ENCODE measurements at regions not wholly inside any gene's neighbourhood (a gene's known extent, or its start where the extent isn't known, plus 50 kb on each side); places are given as distances from the start of the nearest gene placed in this dataset.
"Not testable (repeated sequence)": the region's sequence is repeated elsewhere in the genome, so short reads cannot be mapped to it uniquely, and the experiment has no call there.

DNA sequence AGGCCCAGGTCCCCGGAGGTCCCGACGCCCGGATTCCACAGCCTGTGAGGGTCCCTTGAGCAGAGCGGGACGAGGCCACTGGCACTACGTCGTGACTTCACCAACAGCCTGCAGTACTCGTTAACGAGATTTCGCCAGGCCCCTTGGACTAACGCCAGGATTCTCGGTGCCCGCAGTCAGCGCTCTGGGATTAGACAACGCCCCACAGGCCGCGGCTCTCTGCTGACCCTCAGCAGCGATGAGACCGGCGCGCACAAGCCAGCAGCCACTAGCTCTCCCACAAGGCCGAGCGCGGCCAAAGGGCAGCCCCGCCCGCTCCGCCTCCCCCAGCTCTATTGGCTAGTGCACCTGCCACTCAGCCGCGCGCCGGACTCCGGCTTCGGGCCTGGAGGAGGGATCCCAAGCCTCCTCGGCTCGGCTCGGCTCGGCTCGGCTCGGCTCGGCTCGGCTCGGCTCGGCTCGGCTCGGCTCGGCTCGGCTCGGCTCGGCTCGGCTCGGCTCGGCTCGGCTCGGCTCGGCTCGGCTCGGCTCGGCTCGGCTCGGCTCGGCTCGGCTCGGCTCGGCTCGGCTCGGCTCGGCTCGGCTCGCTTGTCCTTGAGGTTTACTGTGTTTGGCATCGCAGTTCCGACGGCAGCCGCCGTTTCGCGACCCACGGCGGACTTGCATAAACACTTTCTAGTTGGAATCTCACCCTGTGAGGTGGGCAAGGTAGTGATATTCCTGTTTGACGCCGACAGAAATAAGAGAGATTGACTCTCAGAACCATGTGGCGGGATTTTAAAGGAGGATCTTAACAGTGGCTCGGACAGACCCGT is 231.7 kb upstream of the SERP2 start:
- TF ChIP-seq, protein P1, sequence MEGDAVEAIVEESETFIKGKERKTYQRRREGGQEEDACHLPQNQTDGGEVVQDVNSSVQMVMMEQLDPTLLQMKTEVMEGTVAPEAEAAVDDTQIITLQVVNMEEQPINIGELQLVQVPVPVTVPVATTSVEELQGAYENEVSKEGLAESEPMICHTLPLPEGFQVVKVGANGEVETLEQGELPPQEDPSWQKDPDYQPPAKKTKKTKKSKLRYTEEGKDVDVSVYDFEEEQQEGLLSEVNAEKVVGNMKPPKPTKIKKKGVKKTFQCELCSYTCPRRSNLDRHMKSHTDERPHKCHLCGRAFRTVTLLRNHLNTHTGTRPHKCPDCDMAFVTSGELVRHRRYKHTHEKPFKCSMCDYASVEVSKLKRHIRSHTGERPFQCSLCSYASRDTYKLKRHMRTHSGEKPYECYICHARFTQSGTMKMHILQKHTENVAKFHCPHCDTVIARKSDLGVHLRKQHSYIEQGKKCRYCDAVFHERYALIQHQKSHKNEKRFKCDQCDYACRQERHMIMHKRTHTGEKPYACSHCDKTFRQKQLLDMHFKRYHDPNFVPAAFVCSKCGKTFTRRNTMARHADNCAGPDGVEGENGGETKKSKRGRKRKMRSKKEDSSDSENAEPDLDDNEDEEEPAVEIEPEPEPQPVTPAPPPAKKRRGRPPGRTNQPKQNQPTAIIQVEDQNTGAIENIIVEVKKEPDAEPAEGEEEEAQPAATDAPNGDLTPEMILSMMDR (conservative IDR thresholded peaks at IDR 0.05), result no peak
- H3K27ac ChIP-seq, result peak overlapping the region; percentile 92

DNA sequence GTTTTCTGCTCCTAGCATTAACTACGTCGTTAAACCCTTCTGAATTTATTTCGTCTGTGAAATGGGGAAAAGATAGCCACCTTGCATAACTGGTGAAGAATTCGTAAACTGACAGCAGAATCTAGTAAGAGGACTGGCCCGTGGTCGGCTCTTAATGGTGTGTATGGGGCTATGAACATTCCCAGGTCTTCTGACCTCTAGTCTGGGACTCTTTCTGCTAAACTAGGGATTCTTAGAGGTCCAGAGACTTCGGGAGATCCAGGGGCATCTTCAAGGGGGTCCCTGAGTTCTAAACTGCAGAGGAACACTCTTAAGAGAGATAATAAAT is 231.1 kb upstream of the SERP2 start:
- peak overlapping the region; percentile 92 for H3K27ac ChIP-seq

DNA sequence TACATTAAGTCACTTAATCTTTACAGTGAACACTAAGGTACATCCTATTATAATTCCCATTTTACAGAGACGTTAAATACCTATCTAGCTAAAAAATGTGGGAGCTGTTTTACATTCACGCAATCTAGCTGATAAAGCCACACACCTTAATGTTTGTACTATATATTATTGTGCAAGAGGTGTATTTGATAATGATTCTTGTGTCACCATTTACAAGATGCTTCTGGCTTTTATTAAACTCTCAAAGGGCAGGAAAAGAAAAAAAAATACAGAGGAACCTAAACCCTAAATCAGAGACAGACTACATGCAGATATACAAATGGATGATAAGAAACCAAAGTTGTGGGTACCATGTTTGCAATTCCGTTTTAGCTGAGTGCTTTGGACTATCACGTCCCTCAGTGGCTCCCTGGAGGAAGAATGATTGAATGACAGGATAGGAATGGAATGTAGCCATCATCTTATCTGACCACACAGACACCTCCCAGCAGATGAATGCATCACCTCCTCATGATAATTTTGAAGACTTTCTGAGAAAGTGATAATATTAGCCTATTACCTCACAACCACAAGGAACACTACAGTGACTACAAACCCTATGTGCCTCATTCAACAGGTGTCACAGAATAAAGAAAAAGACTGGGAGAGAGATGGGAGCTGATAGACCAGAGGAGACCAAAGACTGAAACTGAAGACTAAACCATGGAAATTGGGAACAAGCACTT is 230.5 kb upstream of the SERP2 start:
- H3K27ac ChIP-seq, result peak overlapping the region; percentile 92; the same call in 1 of the 2 replicates

More for the DNA sequence above, 231.1 kb upstream of the SERP2 start:
- TF ChIP-seq, protein P1 (conservative IDR thresholded peaks at IDR 0.05), result no peak

DNA sequence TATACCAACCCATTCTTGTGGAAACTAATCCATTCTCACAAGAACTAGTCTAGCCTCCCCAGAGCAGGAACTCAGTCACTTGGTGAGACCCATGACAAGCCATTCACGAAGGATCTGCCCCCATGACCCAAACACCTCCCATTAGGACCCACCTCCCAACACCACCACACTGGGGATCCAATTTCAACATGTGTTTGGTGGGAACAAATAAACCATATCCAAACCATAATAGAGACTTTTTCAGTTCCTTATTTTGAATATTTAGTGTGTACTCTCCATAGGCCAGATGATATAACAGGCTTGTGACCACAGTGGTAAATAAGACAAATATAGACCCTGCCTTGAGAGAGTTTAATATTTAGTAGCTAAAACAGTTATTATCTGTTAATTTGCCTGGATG is 227.5 kb upstream of the SERP2 start:
- H3K27ac ChIP-seq, result no peak overlapping the region
- TF ChIP-seq, protein P1 (conservative IDR thresholded peaks at IDR 0.05), result no peak

More for the DNA sequence above, 230.5 kb upstream of the SERP2 start:
- TF ChIP-seq, protein P1 (conservative IDR thresholded peaks at IDR 0.05), result no peak

DNA sequence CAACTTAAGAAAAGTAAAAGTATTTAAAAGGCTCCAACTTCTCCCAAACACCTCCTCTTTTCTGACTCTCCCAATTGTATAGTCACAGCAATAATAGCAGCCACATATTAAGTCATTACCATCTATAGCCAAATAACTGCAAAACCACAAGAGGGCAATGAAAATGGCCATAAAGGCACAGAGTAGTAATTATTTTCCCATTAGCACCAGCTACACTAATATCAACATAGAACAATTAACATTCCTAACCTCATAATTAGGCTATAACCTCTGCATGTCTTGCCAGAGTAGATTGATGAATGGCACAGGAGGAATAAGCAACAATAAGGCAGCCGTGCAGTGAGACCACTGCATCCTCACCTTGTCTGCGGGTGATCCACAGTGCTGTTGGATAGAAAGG is 226.4 kb upstream of the SERP2 start:
- TF ChIP-seq, protein P1 (conservative IDR thresholded peaks at IDR 0.05), result no peak
- H3K27ac ChIP-seq, result no peak overlapping the region

DNA sequence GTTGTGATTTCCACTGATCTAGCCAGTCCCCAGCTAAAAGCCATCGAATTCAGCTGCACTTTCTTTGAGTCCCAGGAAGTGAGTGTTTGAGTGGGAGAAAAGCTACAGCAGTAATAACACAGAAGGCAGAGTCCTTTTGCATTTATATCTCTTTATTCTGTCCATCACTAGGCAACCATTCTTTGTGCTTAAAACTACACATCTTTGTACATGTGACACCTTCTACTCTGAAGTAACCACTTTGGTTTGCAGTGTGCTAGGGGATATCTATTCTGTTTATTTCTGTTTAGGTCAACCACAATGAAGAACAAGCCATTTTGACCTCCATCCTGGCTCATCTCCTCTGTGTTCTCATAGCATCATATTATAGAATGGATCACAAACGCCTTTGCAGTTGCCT is 226.0 kb upstream of the SERP2 start:
- H3K27ac ChIP-seq, result no peak overlapping the region
- TF ChIP-seq, protein P1 (conservative IDR thresholded peaks at IDR 0.05), result no peak

DNA sequence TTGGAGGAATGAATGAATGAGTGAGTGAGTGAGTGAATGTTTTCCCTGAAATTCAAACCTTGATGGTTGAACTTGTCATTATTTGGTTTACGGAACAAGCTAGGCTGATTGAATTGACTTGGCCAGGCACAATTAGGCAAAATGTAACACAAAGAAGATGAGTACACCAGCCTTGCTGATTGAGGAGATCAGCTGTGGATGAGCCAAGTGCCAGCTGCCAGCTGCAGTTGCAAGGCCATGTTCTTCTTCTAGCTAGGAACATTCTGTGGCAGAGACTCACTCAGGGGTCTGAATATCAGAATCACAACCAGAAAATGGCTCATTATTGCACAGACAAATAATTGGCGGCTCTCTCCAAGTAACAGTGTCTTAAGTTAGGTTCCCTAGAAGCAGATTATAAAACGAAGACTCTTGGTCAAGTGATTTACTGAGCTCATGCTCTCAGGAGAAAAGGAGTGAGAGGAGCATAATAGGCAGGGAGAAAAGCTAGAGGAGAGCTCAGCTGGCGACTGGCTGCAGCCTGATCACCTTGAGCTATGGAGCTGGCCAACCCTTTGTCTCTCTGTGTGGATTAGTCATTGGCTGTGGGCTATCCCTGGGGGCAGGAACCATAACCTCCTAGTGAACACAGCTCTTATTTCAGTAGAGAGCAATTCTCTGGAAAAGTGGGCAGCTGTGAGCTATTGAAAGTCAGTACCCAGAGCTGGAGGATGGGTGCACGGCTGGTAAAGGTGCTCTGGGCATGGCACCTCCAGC is 225.3 kb upstream of the SERP2 start:
- TF ChIP-seq, protein P1 (conservative IDR thresholded peaks at IDR 0.05), result no peak
- no peak overlapping the region for H3K27ac ChIP-seq

DNA sequence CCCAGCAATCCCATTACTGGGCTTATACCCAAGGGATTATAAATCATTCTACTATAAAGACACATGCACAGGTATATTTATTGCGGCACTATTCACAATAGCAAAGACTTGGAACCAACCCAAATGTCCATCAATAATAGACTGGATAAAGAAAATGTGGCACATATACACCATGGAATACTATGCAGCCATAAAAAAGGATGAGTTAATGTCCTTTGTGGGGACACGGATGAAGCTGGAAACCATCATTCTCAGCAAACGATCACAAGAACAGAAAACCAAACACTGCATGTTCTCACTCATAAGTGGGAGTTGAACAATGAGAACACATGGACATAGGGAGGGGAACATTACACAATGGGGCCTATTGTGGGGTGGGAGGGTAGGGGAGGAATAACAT is 224.4 kb upstream of the SERP2 start:
- not testable (repeated sequence) for H3K27ac ChIP-seq

All from VCaP (cell line).